ENCODE measurements at regions not wholly inside any gene's neighbourhood (a gene's known extent, or its start where the extent isn't known, plus 50 kb on each side); places are given as distances from the start of the nearest gene placed in this dataset.

GRCh38 chr9:81755721-81756120 lies 66.4 kb upstream of the TLE1 start:
- ChIA-PET CTCF (no interaction called here), POLR2A (no interaction called here)
- Histone ChIP-seq H3K36me3 (ENCODE audit: control insufficient read depth in 2 of 2, insufficient read depth in 1 of 2, low read length in 2 of 2) (no peaks in the 10 kb centered on the region), H3K4me1 (ENCODE audit: control insufficient read depth, insufficient read depth, low read length) (no peaks in the 10 kb centered on the region), H3K9me3 (ENCODE audit: control insufficient read depth, insufficient read depth, low read depth, low read length) (no peaks in the 10 kb centered on the region), H3K4me3 (ENCODE audit: low read depth, low read length) (no peak overlapping the region), H3K27ac (ENCODE audit: extremely low read depth, low read depth, low read length) (no peak overlapping the region)
- TF ChIP-seq, protein P1, sequence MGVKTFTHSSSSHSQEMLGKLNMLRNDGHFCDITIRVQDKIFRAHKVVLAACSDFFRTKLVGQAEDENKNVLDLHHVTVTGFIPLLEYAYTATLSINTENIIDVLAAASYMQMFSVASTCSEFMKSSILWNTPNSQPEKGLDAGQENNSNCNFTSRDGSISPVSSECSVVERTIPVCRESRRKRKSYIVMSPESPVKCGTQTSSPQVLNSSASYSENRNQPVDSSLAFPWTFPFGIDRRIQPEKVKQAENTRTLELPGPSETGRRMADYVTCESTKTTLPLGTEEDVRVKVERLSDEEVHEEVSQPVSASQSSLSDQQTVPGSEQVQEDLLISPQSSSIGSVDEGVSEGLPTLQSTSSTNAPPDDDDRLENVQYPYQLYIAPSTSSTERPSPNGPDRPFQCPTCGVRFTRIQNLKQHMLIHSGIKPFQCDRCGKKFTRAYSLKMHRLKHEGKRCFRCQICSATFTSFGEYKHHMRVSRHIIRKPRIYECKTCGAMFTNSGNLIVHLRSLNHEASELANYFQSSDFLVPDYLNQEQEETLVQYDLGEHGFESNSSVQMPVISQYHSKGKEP (tag by site-specific recombination; IDR thresholded peaks at IDR 0.05): no peak
- TF ChIP-seq MYNN (tag by site-specific recombination; IDR thresholded peaks at IDR 0.05; ENCODE audit: borderline replicate concordance) (no peak), ZNF639 (tag by site-specific recombination; IDR thresholded peaks at IDR 0.05) (no peak), YY2 (tag by site-specific recombination; IDR thresholded peaks at IDR 0.05) (no peak), ZNF704 (tag by site-specific recombination; IDR thresholded peaks at IDR 0.05) (no peak), ZNF121 (tag by site-specific recombination; IDR thresholded peaks at IDR 0.05) (no peak), SCRT2 (tag by site-specific recombination; IDR thresholded peaks at IDR 0.05) (no peak), ZNF600 (tag by site-specific recombination; IDR thresholded peaks at IDR 0.05) (no peak), ZNF248 (tag by site-specific recombination; IDR thresholded peaks at IDR 0.05) (no peak), ZNF785 (tag by site-specific recombination; IDR thresholded peaks at IDR 0.05) (no peak), ZNF513 (tag by site-specific recombination; IDR thresholded peaks at IDR 0.05) (no peak), ZNF707 (tag by site-specific recombination; IDR thresholded peaks at IDR 0.05) (no peak), ZNF2 (tag by site-specific recombination; IDR thresholded peaks at IDR 0.05) (no peak), ZNF221 (tag by site-specific recombination; IDR thresholded peaks at IDR 0.05; ENCODE audit: borderline replicate concordance) (no peak), GLI4 (tag by site-specific recombination; IDR thresholded peaks at IDR 0.05) (no peak), MEIS1 (CRISPR knock-in tag; IDR thresholded peaks at IDR 0.05; ENCODE audit: borderline replicate concordance) (no peak)
- TF ChIP-seq, protein P2, sequence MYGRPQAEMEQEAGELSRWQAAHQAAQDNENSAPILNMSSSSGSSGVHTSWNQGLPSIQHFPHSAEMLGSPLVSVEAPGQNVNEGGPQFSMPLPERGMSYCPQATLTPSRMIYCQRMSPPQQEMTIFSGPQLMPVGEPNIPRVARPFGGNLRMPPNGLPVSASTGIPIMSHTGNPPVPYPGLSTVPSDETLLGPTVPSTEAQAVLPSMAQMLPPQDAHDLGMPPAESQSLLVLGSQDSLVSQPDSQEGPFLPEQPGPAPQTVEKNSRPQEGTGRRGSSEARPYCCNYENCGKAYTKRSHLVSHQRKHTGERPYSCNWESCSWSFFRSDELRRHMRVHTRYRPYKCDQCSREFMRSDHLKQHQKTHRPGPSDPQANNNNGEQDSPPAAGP (tag by site-specific recombination; IDR thresholded peaks at IDR 0.05): no peak

GRCh38 chr9:81756561-81756960 lies 67.2 kb upstream of the TLE1 start:
- POLR2A ChIA-PET: no interaction called here
- Histone ChIP-seq H3K27ac (ENCODE audit: extremely low read depth, low read depth, low read length) (no peak overlapping the region), H3K4me1 (ENCODE audit: control insufficient read depth, insufficient read depth, low read length) (no peaks in the 10 kb centered on the region), H3K9me3 (ENCODE audit: control insufficient read depth, insufficient read depth, low read depth, low read length) (no peaks in the 10 kb centered on the region), H3K4me3 (ENCODE audit: low read depth, low read length) (no peak overlapping the region), H3K36me3 (ENCODE audit: control insufficient read depth in 2 of 2, insufficient read depth in 1 of 2, low read length in 2 of 2) (no peaks in the 10 kb centered on the region)
- TF ChIP-seq ZNF76 (tag by site-specific recombination; IDR thresholded peaks at IDR 0.05; ENCODE audit: borderline replicate concordance, low read depth): no peak
- no peak for TF ChIP-seq KLF1 (tag by site-specific recombination; IDR thresholded peaks at IDR 0.05)
- TF ChIP-seq ZNF600 (tag by site-specific recombination; IDR thresholded peaks at IDR 0.05): no peak
- no peak for TF ChIP-seq TCF7L2 (IDR thresholded peaks at IDR 0.05; ENCODE audit: borderline replicate concordance, low read depth, low read length)
- TF ChIP-seq ZNF621 (tag by site-specific recombination; IDR thresholded peaks at IDR 0.05): no peak
- TF ChIP-seq, protein P3, sequence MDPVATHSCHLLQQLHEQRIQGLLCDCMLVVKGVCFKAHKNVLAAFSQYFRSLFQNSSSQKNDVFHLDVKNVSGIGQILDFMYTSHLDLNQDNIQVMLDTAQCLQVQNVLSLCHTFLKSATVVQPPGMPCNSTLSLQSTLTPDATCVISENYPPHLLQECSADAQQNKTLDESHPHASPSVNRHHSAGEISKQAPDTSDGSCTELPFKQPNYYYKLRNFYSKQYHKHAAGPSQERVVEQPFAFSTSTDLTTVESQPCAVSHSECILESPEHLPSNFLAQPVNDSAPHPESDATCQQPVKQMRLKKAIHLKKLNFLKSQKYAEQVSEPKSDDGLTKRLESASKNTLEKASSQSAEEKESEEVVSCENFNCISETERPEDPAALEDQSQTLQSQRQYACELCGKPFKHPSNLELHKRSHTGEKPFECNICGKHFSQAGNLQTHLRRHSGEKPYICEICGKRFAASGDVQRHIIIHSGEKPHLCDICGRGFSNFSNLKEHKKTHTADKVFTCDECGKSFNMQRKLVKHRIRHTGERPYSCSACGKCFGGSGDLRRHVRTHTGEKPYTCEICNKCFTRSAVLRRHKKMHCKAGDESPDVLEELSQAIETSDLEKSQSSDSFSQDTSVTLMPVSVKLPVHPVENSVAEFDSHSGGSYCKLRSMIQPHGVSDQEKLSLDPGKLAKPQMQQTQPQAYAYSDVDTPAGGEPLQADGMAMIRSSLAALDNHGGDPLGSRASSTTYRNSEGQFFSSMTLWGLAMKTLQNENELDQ (tag by site-specific recombination; IDR thresholded peaks at IDR 0.05; ENCODE audit: low read depth): no peak
- TF ChIP-seq ZNF513 (tag by site-specific recombination; IDR thresholded peaks at IDR 0.05): no peak
- no peak for TF ChIP-seq ZNF433 (tag by site-specific recombination; IDR thresholded peaks at IDR 0.05; ENCODE audit: low read depth)
- TF ChIP-seq, protein P4, sequence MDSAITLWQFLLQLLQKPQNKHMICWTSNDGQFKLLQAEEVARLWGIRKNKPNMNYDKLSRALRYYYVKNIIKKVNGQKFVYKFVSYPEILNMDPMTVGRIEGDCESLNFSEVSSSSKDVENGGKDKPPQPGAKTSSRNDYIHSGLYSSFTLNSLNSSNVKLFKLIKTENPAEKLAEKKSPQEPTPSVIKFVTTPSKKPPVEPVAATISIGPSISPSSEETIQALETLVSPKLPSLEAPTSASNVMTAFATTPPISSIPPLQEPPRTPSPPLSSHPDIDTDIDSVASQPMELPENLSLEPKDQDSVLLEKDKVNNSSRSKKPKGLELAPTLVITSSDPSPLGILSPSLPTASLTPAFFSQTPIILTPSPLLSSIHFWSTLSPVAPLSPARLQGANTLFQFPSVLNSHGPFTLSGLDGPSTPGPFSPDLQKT (IDR thresholded peaks at IDR 0.05; ENCODE audit: borderline replicate concordance, low read depth, low read length): no peak
- CTCF ChIA-PET: no interaction called here

All from HEK293 (cell line).